ENCODE measurements at regions not wholly inside any gene's neighbourhood (a gene's known extent, or its start where the extent isn't known, plus 50 kb on each side); places are given as distances from the start of the nearest gene placed in this dataset.

DNA sequence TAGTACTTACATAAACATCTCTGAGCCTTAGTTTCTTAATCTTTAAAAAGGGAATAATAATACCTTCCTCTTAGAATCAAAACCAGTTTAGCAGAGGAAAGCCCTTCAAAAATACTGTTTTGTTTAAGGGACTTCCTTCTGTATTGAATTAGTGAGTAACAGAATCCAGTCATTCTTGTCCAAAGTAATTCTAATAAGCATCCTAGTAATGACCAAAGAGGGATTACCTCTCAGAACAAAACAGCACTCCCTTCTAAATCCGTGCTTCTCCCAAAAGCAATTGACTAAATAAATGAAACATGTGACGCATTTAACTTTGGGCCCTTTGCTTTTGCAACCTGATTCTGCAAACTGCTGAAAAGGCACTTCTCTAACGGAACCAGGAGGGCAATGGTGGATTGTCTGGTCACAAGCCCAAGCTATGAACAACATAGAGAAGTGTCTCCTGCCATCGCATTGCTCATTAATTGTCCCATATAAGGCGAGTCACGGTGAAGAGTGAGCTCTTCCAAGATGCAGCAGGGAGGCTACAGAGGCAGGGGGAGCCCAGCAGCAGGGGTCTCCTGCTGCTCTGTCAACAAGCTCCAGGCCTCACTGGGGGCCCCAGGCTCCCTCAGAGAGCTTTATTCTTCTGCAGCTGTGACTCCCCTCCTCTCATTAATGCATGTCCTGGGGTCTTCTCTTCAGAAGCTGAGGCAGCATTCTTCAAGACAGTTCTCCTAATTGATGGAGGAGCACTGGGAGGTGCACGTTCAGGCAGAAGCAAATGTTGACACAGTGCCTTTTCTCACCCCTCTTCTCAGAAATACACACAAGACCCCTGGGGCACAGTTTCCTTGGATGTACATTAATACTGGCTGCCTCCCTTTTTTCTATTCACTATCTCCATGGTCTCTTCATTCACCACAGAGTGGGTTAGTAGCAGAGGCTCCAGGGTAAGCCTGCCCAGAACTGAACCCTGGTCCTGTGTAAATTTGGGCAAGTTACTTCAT lies 419.6 kb upstream of the RASGEF1B start:
- Histone ChIP-seq H3K36me3 (ENCODE audit: insufficient read depth, low read length) (no peaks in the 10 kb centered on the region), H3K9ac (ENCODE audit: low read depth, low read length) (no peak overlapping the region), H3K9me3 (replicated peaks; ENCODE audit: low read length) (no peaks in the 10 kb centered on the region)

GRCh38 chr4:81884986-81885385 lies 413.3 kb upstream of the RASGEF1B start:
- no peak overlapping the region for H3K4me3 ChIP-seq (ENCODE audit: low read length)
- no peak overlapping the region for H3K9ac ChIP-seq (ENCODE audit: low read depth, low read length)
- H3K9me3 ChIP-seq (replicated peaks; ENCODE audit: low read length): no peaks in the 10 kb centered on the region
- no peaks in the 10 kb centered on the region for H3K27me3 ChIP-seq (ENCODE audit: control insufficient read depth, insufficient read depth, low read length)
- H3K4me2 ChIP-seq (ENCODE audit: low read length): no peak overlapping the region
- no peaks in the 10 kb centered on the region for H3K4me1 ChIP-seq (ENCODE audit: control insufficient read depth, insufficient read depth, low read length)
- no peaks in the 10 kb centered on the region for H3K36me3 ChIP-seq (ENCODE audit: insufficient read depth, low read length)

More for the DNA sequence above, 419.6 kb upstream of the RASGEF1B start:
- Histone ChIP-seq H3K4me1 (ENCODE audit: control insufficient read depth, insufficient read depth, low read length) (no peaks in the 10 kb centered on the region), H3K4me3 (ENCODE audit: low read length) (no peak overlapping the region), H3K27me3 (ENCODE audit: control insufficient read depth, insufficient read depth, low read length) (no peaks in the 10 kb centered on the region), H3K4me2 (ENCODE audit: low read length) (no peak overlapping the region)

DNA sequence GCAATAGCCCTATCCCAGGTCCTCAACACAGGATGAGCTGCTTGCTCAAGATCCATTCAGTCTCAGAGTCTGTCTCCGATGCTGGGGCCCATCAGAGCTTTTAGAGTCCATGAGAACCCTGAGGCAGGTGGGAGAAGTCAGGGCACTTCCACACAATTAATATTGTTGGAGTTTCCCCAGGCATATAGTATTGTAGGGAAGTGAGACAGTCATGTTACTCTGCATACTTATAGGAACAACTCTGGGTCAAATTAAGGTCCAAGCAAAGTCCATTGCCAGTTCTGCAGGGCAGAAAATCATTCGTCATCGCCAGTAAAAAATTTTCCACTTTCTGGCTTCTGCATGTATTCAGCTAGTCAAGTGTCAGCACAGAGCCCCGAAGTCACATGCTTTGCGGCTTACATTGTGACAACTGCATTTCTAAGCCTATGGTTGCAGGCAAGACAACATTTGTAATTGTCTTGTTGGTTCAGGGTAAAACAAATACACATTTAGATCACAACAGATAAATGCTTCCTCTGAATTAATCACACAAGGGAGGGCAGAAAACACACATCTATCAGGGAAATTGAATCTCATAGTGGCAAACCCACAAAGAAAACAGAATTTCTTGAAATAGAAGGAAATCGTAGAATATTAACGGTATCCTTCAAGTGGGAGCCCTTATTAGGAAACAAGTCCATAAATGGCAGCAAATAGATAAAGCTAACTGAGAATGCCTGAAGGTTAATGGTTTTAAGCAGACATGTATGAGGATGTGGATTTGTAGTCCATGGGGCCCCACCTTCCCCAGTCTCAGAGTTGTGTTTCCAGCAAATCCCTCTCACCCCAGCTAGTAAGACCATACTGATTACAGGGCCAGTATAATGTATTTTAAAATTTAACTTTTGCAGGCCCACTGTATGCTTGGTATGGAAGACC lies 412.1 kb upstream of the RASGEF1B start:
- H3K4me3 ChIP-seq (ENCODE audit: low read length): no peak overlapping the region
- no peak overlapping the region for H3K9ac ChIP-seq (ENCODE audit: low read depth, low read length)
- H3K4me2 ChIP-seq (ENCODE audit: low read length): no peak overlapping the region
- no peaks in the 10 kb centered on the region for H3K36me3 ChIP-seq (ENCODE audit: insufficient read depth, low read length)
- no peaks in the 10 kb centered on the region for H3K27me3 ChIP-seq (ENCODE audit: control insufficient read depth, insufficient read depth, low read length)
- H3K4me1 ChIP-seq (ENCODE audit: control insufficient read depth, insufficient read depth, low read length): no peaks in the 10 kb centered on the region
- no peaks in the 10 kb centered on the region for H3K9me3 ChIP-seq (replicated peaks; ENCODE audit: low read length)

- no peaks in the 10 kb centered on the region for H3K27me3 ChIP-seq (ENCODE audit: control insufficient read depth, insufficient read depth, low read length)
- no peaks in the 10 kb centered on the region for H3K4me1 ChIP-seq (ENCODE audit: control insufficient read depth, insufficient read depth, low read length)
- H3K36me3 ChIP-seq (ENCODE audit: insufficient read depth, low read length): no peaks in the 10 kb centered on the region
- H3K4me3 ChIP-seq (ENCODE audit: low read length): no peak overlapping the region
- H3K9ac ChIP-seq (ENCODE audit: low read depth, low read length): no peak overlapping the region
- no peak overlapping the region for H3K4me2 ChIP-seq (ENCODE audit: low read length)
- no peaks in the 10 kb centered on the region for H3K9me3 ChIP-seq (replicated peaks; ENCODE audit: low read length)
Measured at GRCh38 chr4:81883004-81883403, 411.3 kb upstream of the RASGEF1B start.

- H3K9ac ChIP-seq (ENCODE audit: low read depth, low read length): no peak overlapping the region
- no peak overlapping the region for H3K4me2 ChIP-seq (ENCODE audit: low read length)
- no peak overlapping the region for H3K4me3 ChIP-seq (ENCODE audit: low read length)
- no peaks in the 10 kb centered on the region for H3K4me1 ChIP-seq (ENCODE audit: control insufficient read depth, insufficient read depth, low read length)
- H3K36me3 ChIP-seq (ENCODE audit: insufficient read depth, low read length): no peaks in the 10 kb centered on the region
- no peaks in the 10 kb centered on the region for H3K9me3 ChIP-seq (replicated peaks; ENCODE audit: low read length)
- H3K27me3 ChIP-seq (ENCODE audit: control insufficient read depth, insufficient read depth, low read length): no peaks in the 10 kb centered on the region
Measured at GRCh38 chr4:81881855-81882621, 410.3 kb upstream of the RASGEF1B start.

- no peaks in the 10 kb centered on the region for H3K36me3 ChIP-seq (ENCODE audit: insufficient read depth, low read length)
- H3K9ac ChIP-seq (ENCODE audit: low read depth, low read length): no peak overlapping the region
- no peak overlapping the region for H3K4me3 ChIP-seq (ENCODE audit: low read length)
- H3K4me2 ChIP-seq (ENCODE audit: low read length): no peak overlapping the region
- no peaks in the 10 kb centered on the region for H3K9me3 ChIP-seq (replicated peaks; ENCODE audit: low read length)
- H3K27me3 ChIP-seq (ENCODE audit: control insufficient read depth, insufficient read depth, low read length): no peaks in the 10 kb centered on the region
- no peaks in the 10 kb centered on the region for H3K4me1 ChIP-seq (ENCODE audit: control insufficient read depth, insufficient read depth, low read length)
Measured at GRCh38 chr4:81876106-81876505, 404.4 kb upstream of the RASGEF1B start.

- no peak overlapping the region for H3K4me2 ChIP-seq (ENCODE audit: low read length)
- H3K9me3 ChIP-seq (replicated peaks; ENCODE audit: low read length): no peaks in the 10 kb centered on the region
- H3K36me3 ChIP-seq (ENCODE audit: insufficient read depth, low read length): no peaks in the 10 kb centered on the region
- no peaks in the 10 kb centered on the region for H3K27me3 ChIP-seq (ENCODE audit: control insufficient read depth, insufficient read depth, low read length)
- no peak overlapping the region for H3K4me3 ChIP-seq (ENCODE audit: low read length)
- H3K9ac ChIP-seq (ENCODE audit: low read depth, low read length): no peak overlapping the region
- no peaks in the 10 kb centered on the region for H3K4me1 ChIP-seq (ENCODE audit: control insufficient read depth, insufficient read depth, low read length)
Measured at GRCh38 chr4:81874661-81875515, 403.2 kb upstream of the RASGEF1B start.

- Histone ChIP-seq H3K9ac (ENCODE audit: low read depth, low read length) (no peak overlapping the region), H3K4me3 (ENCODE audit: low read length) (no peak overlapping the region), H3K36me3 (ENCODE audit: insufficient read depth, low read length) (no peaks in the 10 kb centered on the region), H3K4me2 (ENCODE audit: low read length) (no peak overlapping the region), H3K9me3 (replicated peaks; ENCODE audit: low read length) (no peaks in the 10 kb centered on the region), H3K27me3 (ENCODE audit: control insufficient read depth, insufficient read depth, low read length) (no peaks in the 10 kb centered on the region), H3K4me1 (ENCODE audit: control insufficient read depth, insufficient read depth, low read length) (no peaks in the 10 kb centered on the region)
Measured at GRCh38 chr4:81870275-81870674, 398.6 kb upstream of the RASGEF1B start.

DNA sequence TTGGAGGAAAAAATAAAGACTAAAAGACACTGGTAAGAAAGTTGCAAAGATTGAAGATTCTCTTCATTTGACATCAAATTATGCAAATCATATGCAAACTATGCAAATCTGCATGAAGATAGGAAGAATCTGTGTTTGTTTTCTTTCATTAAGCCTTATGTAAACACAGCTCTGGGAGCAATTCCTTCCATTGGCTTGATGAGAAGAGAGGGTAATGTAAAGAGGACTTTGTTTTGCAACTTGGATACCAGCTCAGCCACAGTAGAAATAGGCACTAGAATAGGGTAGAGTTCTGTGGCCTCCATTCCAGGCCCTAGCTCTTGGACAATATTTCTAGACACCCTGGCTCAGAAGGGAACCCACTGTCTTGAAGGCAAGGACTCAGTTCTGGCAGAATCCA lies 388.4 kb upstream of the RASGEF1B start:
- Histone ChIP-seq H3K4me3 (ENCODE audit: low read length) (no peak overlapping the region), H3K9me3 (replicated peaks; ENCODE audit: low read length) (no peaks in the 10 kb centered on the region), H3K4me2 (ENCODE audit: low read length) (no peak overlapping the region), H3K9ac (ENCODE audit: low read depth, low read length) (no peak overlapping the region), H3K4me1 (ENCODE audit: control insufficient read depth, insufficient read depth, low read length) (no peaks in the 10 kb centered on the region), H3K36me3 (ENCODE audit: insufficient read depth, low read length) (no peaks in the 10 kb centered on the region), H3K27me3 (ENCODE audit: control insufficient read depth, insufficient read depth, low read length) (no peaks in the 10 kb centered on the region)

GRCh38 chr4:81854406-81854805 lies 382.7 kb upstream of the RASGEF1B start:
- H3K9me3 ChIP-seq (replicated peaks; ENCODE audit: low read length): no peaks in the 10 kb centered on the region
- H3K9ac ChIP-seq (ENCODE audit: low read depth, low read length): no peak overlapping the region
- no peaks in the 10 kb centered on the region for H3K4me1 ChIP-seq (ENCODE audit: control insufficient read depth, insufficient read depth, low read length)
- no peaks in the 10 kb centered on the region for H3K36me3 ChIP-seq (ENCODE audit: insufficient read depth, low read length)
- no peak overlapping the region for H3K4me3 ChIP-seq (ENCODE audit: low read length)
- H3K4me2 ChIP-seq (ENCODE audit: low read length): no peak overlapping the region
- no peaks in the 10 kb centered on the region for H3K27me3 ChIP-seq (ENCODE audit: control insufficient read depth, insufficient read depth, low read length)

Measured in skeletal muscle satellite cell (primary cell).